ENCODE measurements at regions not wholly inside any gene's neighbourhood (a gene's known extent, or its start where the extent isn't known, plus 50 kb on each side); places are given as distances from the start of the nearest gene placed in this dataset.

- no peak for TF ChIP-seq CTCF (IDR thresholded peaks at IDR 0.05)
- no peak for TF ChIP-seq POLR2A (IDR thresholded peaks at IDR 0.05)
These were observed 1539.9 kb downstream of the SI start for GRCh38 chr3:163538387-163538786.

Data from heart left ventricle (tissue), 13 donors.